ENCODE measurements at regions not wholly inside any gene's neighbourhood (a gene's known extent, or its start where the extent isn't known, plus 50 kb on each side); places are given as distances from the start of the nearest gene placed in this dataset.

GRCh38 chr5:135695656-135696313, 117.0 kb upstream of the CXCL14 start:
- CTCF ChIA-PET, result no interaction called here
- POLR2A ChIA-PET, result no interaction called here
- TF ChIP-seq SP1 (IDR thresholded peaks at IDR 0.05) (no peak), ARNT (IDR thresholded peaks at IDR 0.05) (no peak), ELF4 (IDR thresholded peaks at IDR 0.05) (no peak), FOXM1 (IDR thresholded peaks at IDR 0.05; ENCODE audit: borderline replicate concordance) (no peak), CTBP1 (IDR thresholded peaks at IDR 0.05; ENCODE audit: borderline replicate concordance) (no peak), LEF1 (IDR thresholded peaks at IDR 0.05; ENCODE audit: borderline replicate concordance) (no peak), PKNOX1 (IDR thresholded peaks at IDR 0.05) (no peak), SUZ12 (IDR thresholded peaks at IDR 0.05) (no peak), BHLHE40 (IDR thresholded peaks at IDR 0.05; ENCODE audit: borderline replicate concordance) (no peak), L3MBTL2 (conservative IDR thresholded peaks at IDR 0.05) (no peak), FOXA1 (IDR thresholded peaks at IDR 0.05) (no peak), NFRKB (IDR thresholded peaks at IDR 0.05) (no peak), HDGF (IDR thresholded peaks at IDR 0.05; ENCODE audit: borderline replicate concordance) (no peak), ZNF384 (IDR thresholded peaks at IDR 0.05) (no peak), TARDBP (IDR thresholded peaks at IDR 0.05) (no peak), FOXK2 (IDR thresholded peaks at IDR 0.05) (no peak)
- DNase-seq (ENCODE audit: extremely low spot score), result no peak

- no peak for DNase-seq (ENCODE audit: extremely low spot score)
- POLR2A ChIA-PET, result no interaction called here
- CTCF ChIA-PET, result no interaction called here
- TF ChIP-seq BHLHE40 (IDR thresholded peaks at IDR 0.05; ENCODE audit: borderline replicate concordance) (no peak), ARNT (IDR thresholded peaks at IDR 0.05) (no peak), LEF1 (IDR thresholded peaks at IDR 0.05; ENCODE audit: borderline replicate concordance) (no peak), CTBP1 (IDR thresholded peaks at IDR 0.05; ENCODE audit: borderline replicate concordance) (no peak), PKNOX1 (IDR thresholded peaks at IDR 0.05) (no peak), FOXM1 (IDR thresholded peaks at IDR 0.05; ENCODE audit: borderline replicate concordance) (no peak), L3MBTL2 (conservative IDR thresholded peaks at IDR 0.05) (no peak), FOXA1 (IDR thresholded peaks at IDR 0.05) (no peak)
These were observed 116.1 kb upstream of the CXCL14 start for GRCh38 chr5:135694906-135695305.

- TF ChIP-seq BHLHE40 (IDR thresholded peaks at IDR 0.05; ENCODE audit: borderline replicate concordance) (no peak), ARNT (IDR thresholded peaks at IDR 0.05) (no peak), HDGF (IDR thresholded peaks at IDR 0.05; ENCODE audit: borderline replicate concordance) (no peak), ZNF384 (IDR thresholded peaks at IDR 0.05) (no peak), LEF1 (IDR thresholded peaks at IDR 0.05; ENCODE audit: borderline replicate concordance) (no peak), FOXK2 (IDR thresholded peaks at IDR 0.05) (no peak), PKNOX1 (IDR thresholded peaks at IDR 0.05) (no peak), ELF4 (IDR thresholded peaks at IDR 0.05) (no peak), NFRKB (IDR thresholded peaks at IDR 0.05) (no peak), CTBP1 (IDR thresholded peaks at IDR 0.05; ENCODE audit: borderline replicate concordance) (no peak), TARDBP (IDR thresholded peaks at IDR 0.05) (no peak), SP1 (IDR thresholded peaks at IDR 0.05) (no peak), FOXM1 (IDR thresholded peaks at IDR 0.05; ENCODE audit: borderline replicate concordance) (no peak), FOXA1 (IDR thresholded peaks at IDR 0.05) (no peak)
These were observed 115.2 kb upstream of the CXCL14 start for GRCh38 chr5:135694012-135694411.

GRCh38 chr5:135693371-135693955, 114.7 kb upstream of the CXCL14 start:
- TF ChIP-seq FOXA1 (IDR thresholded peaks at IDR 0.05), result no peak
- TF ChIP-seq SP1 (IDR thresholded peaks at IDR 0.05), result no peak
- TF ChIP-seq TARDBP (IDR thresholded peaks at IDR 0.05), result no peak
- no peak for TF ChIP-seq L3MBTL2 (conservative IDR thresholded peaks at IDR 0.05)
- TF ChIP-seq LEF1 (IDR thresholded peaks at IDR 0.05; ENCODE audit: borderline replicate concordance), result no peak
- TF ChIP-seq PKNOX1 (IDR thresholded peaks at IDR 0.05), result no peak
- no peak for TF ChIP-seq ZNF384 (IDR thresholded peaks at IDR 0.05)
- no peak for TF ChIP-seq HDGF (IDR thresholded peaks at IDR 0.05; ENCODE audit: borderline replicate concordance)
- no peak for TF ChIP-seq ELF4 (IDR thresholded peaks at IDR 0.05)
- no peak for TF ChIP-seq SUZ12 (IDR thresholded peaks at IDR 0.05)
- TF ChIP-seq CTBP1 (IDR thresholded peaks at IDR 0.05; ENCODE audit: borderline replicate concordance), result no peak
- no peak for TF ChIP-seq FOXM1 (IDR thresholded peaks at IDR 0.05; ENCODE audit: borderline replicate concordance)
- ChIA-PET POLR2A (no interaction called here), CTCF (no interaction called here)
- no peak for DNase-seq (ENCODE audit: extremely low spot score)

More at GRCh38 chr5:135694012-135694411, 115.2 kb upstream of the CXCL14 start:
- no peak for DNase-seq (ENCODE audit: extremely low spot score)
- POLR2A ChIA-PET, result no interaction called here
- CTCF ChIA-PET, result no interaction called here

- ChIA-PET POLR2A (no interaction called here), CTCF (interaction anchor here (0.9 kb wide), 1 partner anchor 124 kb away, joined by 3 read pairs; no protein-coding TSS in a partner anchor)
- no peak for TF ChIP-seq ELF4 (IDR thresholded peaks at IDR 0.05)
- TF ChIP-seq BHLHE40 (IDR thresholded peaks at IDR 0.05; ENCODE audit: borderline replicate concordance), result no peak
- no peak for TF ChIP-seq NFRKB (IDR thresholded peaks at IDR 0.05)
- TF ChIP-seq PKNOX1 (IDR thresholded peaks at IDR 0.05), result no peak
- TF ChIP-seq CTBP1 (IDR thresholded peaks at IDR 0.05; ENCODE audit: borderline replicate concordance), result no peak
- DNase-seq (ENCODE audit: extremely low spot score), result no peak
These were observed 112.3 kb upstream of the CXCL14 start for GRCh38 chr5:135691044-135691443.

All from HEK293T (cell line).